HepG2 (cell line): ENCODE measurements at regions not wholly inside any gene's neighbourhood (a gene's known extent, or its start where the extent isn't known, plus 50 kb on each side); places are given as distances from the start of the nearest gene placed in this dataset.

Experiments used
- ATAC-seq: fragments of 200-7000 bp; cut with Tn5 transposase; 3 replicates; pipeline ENCODE4 v1.9.1; 2020; ENCODE audit warnings: mild to moderate bottlenecking, moderate library complexity
- BruUV-seq: library from RNA; stranded (reverse); fragments of 400-500 nt; replicated peaks from 2 replicates; lab custom pipeline; 2021; lab: Mats Ljungman, UMichigan
- CTCF ChIA-PET: fragments of 300-600 bp; formaldehyde crosslinking; extraction: SDS; loops from one replicate; lab custom pipeline; 2021; ENCODE audit warnings: low total read pairs, inconsistent platforms, low intra/inter-chr PET ratio; lab: Yijun Ruan, JAX
- POLR2A ChIA-PET: fragments of 350-600 bp; sonication (Branson Sonifier 250); formaldehyde crosslinking; loops from one replicate; lab custom pipeline; 2020; ENCODE audit warnings: antibody characterized with exemption, inconsistent platforms; lab: Yijun Ruan, JAX
- DNase-seq: peaks from one replicate; pipeline ENCODE4 v3.0.0-alpha.2; 2015; ENCODE audit warnings: low spot score
- FAIRE-seq: peaks from 3 replicates; lab custom pipeline; 2011; peaks lifted over from hg19 to GRCh38; lab: Jason Lieb, UNC
- H2AFZ ChIP-seq: one replicate; pipeline ENCODE4 v1.6.1; 2011; ENCODE audit warnings: low read length, inconsistent platforms
- H3K27ac ChIP-seq: fragments of 300-600 bp; 3 replicates; pipeline ENCODE4 v1.8.0; 2011; ENCODE audit warnings: mixed run types, mild to moderate bottlenecking, mixed read lengths, low read length, inconsistent platforms; ENCODE audit not compliant: insufficient read depth; ENCODE audit errors: extremely low read length
- H3K27me3 ChIP-seq, 2 experiments: fragments of 200-600 bp in 1 of 2; 2 replicates in 1 of 2; 3 replicates in 1 of 2; pipeline versions ENCODE4 v1.6.0 to v1.8.0; 2011; ENCODE audit warnings: low read length in 2 of 2, mild to moderate bottlenecking in 2 of 2, moderate library complexity in 2 of 2, inconsistent platforms in 1 of 2; ENCODE audit not compliant: insufficient read depth in 2 of 2, control insufficient read depth in 1 of 2
- H3K36me3 ChIP-seq, 2 experiments: fragments of 200-600 bp in 1 of 2; replicated peaks in 1 of 2; 2 replicates in 1 of 2; 3 replicates in 1 of 2; pipeline versions ENCODE4 v1.5.1 to v1.8.0; 2011; ENCODE audit warnings: low read length in 2 of 2, inconsistent platforms in 1 of 2; ENCODE audit not compliant: insufficient read depth in 2 of 2, control insufficient read depth in 1 of 2
- H3K4me1 ChIP-seq: 2 replicates; pipeline ENCODE4 v1.5.1; 2012; ENCODE audit warnings: low read length, inconsistent platforms; ENCODE audit not compliant: insufficient read depth
- H3K4me2 ChIP-seq: 2 replicates; pipeline ENCODE4 v1.6.0; 2011; ENCODE audit warnings: low read depth, low read length, inconsistent platforms
- H3K4me3 ChIP-seq, 3 experiments: fragments of 200-600 bp in 1 of 3; sonication (generic), shearing (Covaris generic) in 1 of 3; replicated peaks in 1 of 3; 2 replicates each; pipeline ENCODE4 v1.5.1; 2011 to 2016; ENCODE audit warnings: low read length in 3 of 3, inconsistent platforms in 2 of 3, low read depth in 2 of 3, mild to moderate bottlenecking in 2 of 3, control low read depth in 1 of 3, mixed read lengths in 1 of 3; ENCODE audit not compliant: insufficient read depth in 1 of 3
- H3K79me2 ChIP-seq: one replicate; pipeline ENCODE4 v1.6.1; 2011; ENCODE audit warnings: low read length, inconsistent platforms; ENCODE audit not compliant: insufficient read depth
- H3K9ac ChIP-seq: 2 replicates; pipeline ENCODE4 v1.6.0; 2011; ENCODE audit warnings: mild to moderate bottlenecking, low read depth, low read length, inconsistent platforms; ENCODE audit not compliant: insufficient read depth
- H3K9me3 ChIP-seq: 2 replicates; pipeline ENCODE4 v1.5.1; 2012; ENCODE audit warnings: mild to moderate bottlenecking, low read length
- H4K20me1 ChIP-seq: 2 replicates; pipeline ENCODE4 v1.6.0; 2011; ENCODE audit warnings: inconsistent platforms, mild to moderate bottlenecking, low read length, moderate library complexity; ENCODE audit not compliant: insufficient read depth
- AKNA ChIP-seq: sonication (generic); formaldehyde crosslinking; IDR thresholded peaks from 2 replicates; pipeline ENCODE4 v1.4.0; 2020; ENCODE audit warnings: missing genetic modification reagents, borderline replicate concordance
- RBM39 ChIP-seq: fragments of 200-400 bp; formaldehyde crosslinking; IDR thresholded peaks from one replicate; pipeline ENCODE4 v1.6.1; 2018; ENCODE audit warnings: antibody characterized with exemption, mild to moderate bottlenecking, low read depth, low read length; ENCODE audit not compliant: poor library complexity, severe bottlenecking
- ZNF652 ChIP-seq: IDR thresholded peaks from 2 replicates; pipeline ENCODE4 v1.6.1; 2016; ENCODE audit warnings: low read depth, borderline replicate concordance
- ZNF670 ChIP-seq: sonication (generic); formaldehyde crosslinking; IDR thresholded peaks from 2 replicates; pipeline ENCODE4 v1.8.0; 2022; ENCODE audit warnings: mild to moderate bottlenecking, missing genetic modification reagents, borderline replicate concordance
- ZNF703 ChIP-seq: sonication (generic); formaldehyde crosslinking; IDR thresholded peaks from 2 replicates; pipeline ENCODE4 v1.5.1; 2020; ENCODE audit warnings: missing genetic modification reagents, mild to moderate bottlenecking, moderate library complexity, borderline replicate concordance
- ZNF782 ChIP-seq: sonication (generic); formaldehyde crosslinking; IDR thresholded peaks from 2 replicates; pipeline ENCODE4 v1.4.0; 2020; ENCODE audit warnings: missing genetic modification reagents, mild to moderate bottlenecking, borderline replicate concordance
- in situ Hi-C: cut with HindIII; loops from 2 replicates; pipeline ENCODE4 v1.10.0; 2017; ENCODE audit warnings: low pct_unique_long_range_greater_than_20kb; ENCODE audit not compliant: extremely low pct_ligation_motif_present
- intact Hi-C: fragments of 100-400 bp; cut with micrococcal nuclease; formaldehyde crosslinking; loops from one replicate; pipeline ENCODE4 v1.10.0; 2022; ENCODE audit not compliant: unreplicated experiment

- Histone ChIP-seq H3K27ac (no peak overlapping the region), H3K4me3 (no peak overlapping the region), H2AFZ (no peak overlapping the region), H3K9me3 (no peaks in the 10 kb centered on the region), H3K9ac (no peak overlapping the region), H3K79me2 (no peaks in the 10 kb centered on the region), H4K20me1 (no peaks in the 10 kb centered on the region), H3K4me1 (no peaks in the 10 kb centered on the region), H3K27me3 (no peaks in the 10 kb centered on the region; a peak in 1 of 5 replicates), H3K4me2 (no peak overlapping the region), H3K36me3 (no peaks in the 10 kb centered on the region)
- BruUV-seq, result no TSS peak
- TF ChIP-seq RBM39 (no peak), ZNF670 (CRISPR knock-in tag) (no peak), ZNF652 (CRISPR knock-in tag) (no peak), AKNA (CRISPR knock-in tag) (no peak), ZNF703 (CRISPR knock-in tag) (no peak), ZNF782 (CRISPR knock-in tag) (no peak)
- in situ Hi-C loops (no loop called here), intact Hi-C loops (no loop called here)
- FAIRE-seq, result no peak
- POLR2A ChIA-PET, result no interaction called here
- no peak for DNase-seq
- CTCF ChIA-PET, result no interaction called here
- ATAC-seq, result no peak
These were observed 255.9 kb upstream of the CXCR4 start for GRCh38 chr2:136373841-136374240.
